IPS-NIHi7 (cell line): ENCODE measurements at regions not wholly inside any gene's neighbourhood (a gene's known extent, or its start where the extent isn't known, plus 50 kb on each side); places are given as distances from the start of the nearest gene placed in this dataset.

ENCODE experiments used
- DNase-seq: peaks from one replicate; pipeline ENCODE4 v3.0.0; 2012; ENCODE audit warnings: mixed read lengths; ENCODE audit errors: extremely low spot score

DNA sequence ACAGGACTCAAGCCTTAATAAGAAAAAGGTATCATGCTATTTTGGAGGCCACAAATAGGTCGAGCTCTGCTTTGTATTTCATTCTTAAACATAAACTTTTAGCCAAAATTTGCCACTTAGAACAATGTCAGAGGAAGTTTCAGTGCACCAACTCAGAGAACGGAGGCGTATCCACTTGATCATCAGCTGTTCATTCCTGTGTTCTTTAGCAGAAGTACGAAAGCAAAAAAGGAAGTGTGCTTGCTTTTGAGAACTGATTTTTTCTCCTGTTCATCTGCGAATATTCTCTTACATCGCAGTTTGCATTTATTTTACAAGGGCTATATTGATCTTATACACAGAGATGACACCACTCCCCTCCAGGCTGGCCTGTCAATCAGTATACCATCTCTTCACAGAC is 188.6 kb upstream of the SOX5 start:
- no peak for DNase-seq

DNA sequence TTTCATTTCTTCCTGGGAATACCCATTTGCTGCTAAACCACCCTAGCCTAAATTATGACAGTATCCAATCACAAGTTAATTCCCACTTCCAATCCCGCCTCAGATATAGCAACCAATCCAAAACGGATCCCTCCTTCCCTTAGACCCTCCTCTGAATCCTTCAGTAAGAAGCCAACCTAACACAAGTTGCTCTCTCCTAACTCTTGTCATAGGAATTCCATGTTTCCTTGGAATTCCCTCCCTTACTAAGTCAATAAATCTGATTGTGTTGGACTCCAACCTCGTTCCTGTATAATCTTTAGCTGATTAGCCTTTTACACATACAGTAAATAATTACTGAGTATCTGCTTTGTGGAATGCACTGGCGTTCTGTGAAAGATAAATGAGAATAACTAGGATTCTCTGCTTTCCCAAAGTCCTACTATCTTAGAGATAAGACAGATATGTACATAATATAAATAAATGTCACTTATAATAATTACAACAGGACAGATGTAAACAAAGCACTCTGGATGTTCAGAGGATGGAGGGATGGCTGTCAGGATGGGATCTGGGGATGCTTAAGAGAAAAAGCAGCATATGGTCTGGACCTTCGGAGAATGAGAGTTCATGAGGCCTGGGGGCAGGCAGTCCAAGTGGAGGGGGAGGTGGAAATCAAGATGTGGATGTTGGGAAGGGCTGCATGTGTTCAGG is 185.8 kb upstream of the SOX5 start:
- no peak for DNase-seq

DNA sequence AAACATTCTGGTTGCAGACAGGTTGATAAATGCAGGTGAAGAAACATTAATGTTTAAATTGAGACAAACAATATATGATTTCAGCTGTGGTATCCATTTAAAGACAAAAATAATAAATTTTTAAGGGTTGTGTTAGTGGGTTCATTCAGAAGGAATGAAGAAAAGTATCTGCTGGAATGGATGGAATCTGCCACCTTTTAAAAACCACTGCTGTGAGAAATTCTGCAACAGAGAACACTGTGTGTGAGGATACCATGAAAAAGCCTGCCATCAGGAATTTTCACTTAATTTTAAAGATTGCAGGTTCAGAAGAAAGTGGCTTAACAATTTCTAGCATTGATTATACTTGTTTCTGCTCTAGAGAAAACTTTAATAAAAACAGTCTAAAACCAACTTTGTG is 184.6 kb upstream of the SOX5 start:
- no peak for DNase-seq

DNA sequence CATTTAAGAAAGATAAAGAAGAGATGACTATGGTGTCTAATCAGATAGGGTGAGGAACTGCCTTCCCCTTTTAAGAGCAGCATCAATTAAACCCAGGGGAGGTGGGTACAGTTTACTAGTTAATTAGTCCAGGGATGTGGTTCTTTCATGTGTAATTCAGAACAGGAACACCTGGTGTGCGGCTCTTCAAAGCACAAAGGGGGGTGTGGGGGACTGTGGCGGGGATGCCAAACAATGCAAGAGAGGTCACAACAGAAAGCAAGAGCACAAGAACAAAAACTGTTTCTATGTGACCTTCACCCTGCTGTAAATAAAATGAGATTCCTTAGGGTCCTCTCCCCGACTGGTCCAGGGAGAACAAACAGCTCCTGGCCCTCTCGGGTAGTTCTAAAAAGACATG is 183.9 kb upstream of the SOX5 start:
- peak; percentile 62 for DNase-seq

DNA sequence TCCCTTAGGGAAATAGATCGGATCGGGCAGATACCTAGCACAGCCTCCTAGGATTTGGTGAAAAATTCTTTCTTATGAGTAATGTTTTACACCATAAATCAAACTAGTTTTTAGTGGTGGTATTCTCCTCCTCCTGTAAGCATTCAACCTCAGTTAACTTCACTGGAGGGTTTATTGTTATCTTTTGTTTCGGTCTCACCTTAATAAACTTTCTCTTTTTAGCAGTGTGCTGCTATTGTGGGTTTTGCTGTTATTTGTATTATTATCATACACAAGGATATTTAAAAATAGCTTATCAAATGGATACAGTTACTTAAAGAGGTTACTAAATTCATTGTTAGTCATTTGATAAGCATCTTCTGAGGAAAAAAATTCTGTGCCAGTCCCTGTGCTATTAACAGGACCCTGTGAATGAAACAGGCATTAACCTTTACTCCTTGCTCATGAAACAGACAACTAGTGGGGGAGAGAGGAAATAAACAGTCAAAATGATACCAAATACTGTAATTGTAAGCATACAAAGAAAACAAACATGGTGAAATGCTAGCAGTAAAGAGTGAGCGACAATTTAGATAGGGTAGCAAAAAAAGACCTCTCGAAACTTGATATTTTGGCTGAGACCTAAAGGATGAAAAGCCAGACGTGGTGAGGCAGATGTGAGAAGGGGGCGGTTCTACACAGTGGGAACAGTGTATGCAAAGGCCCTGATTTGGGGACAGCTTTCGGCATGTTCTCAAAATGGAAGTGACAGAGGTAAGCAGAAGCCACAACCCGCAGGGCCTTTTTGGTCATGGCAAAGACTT is 178.7 kb upstream of the SOX5 start:
- no peak for DNase-seq

- DNase-seq: no peak
Observed at GRCh38 chr12:24125280-24125679, 175.8 kb upstream of the SOX5 start.

DNA sequence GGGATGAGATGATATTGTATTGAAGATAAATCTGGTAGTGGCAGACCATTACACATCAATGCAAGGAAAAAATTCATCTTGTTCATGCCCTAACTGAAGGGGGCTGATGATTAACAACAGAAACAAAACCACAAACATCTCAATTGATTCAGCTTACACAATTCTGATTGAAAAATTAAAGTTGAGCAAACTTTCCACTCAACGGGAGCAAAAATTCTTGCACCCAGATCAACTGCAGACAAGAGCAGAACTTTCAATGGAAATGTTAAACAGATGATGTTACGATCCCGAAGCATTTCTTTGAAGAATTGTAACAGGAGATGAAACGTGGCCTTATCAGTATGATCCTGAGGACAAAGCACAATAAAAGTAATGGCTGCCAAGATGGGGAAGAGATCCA is 172.4 kb upstream of the SOX5 start:
- no peak for DNase-seq

GRCh38 chr12:24118668-24119067 is 169.2 kb upstream of the SOX5 start:
- no peak for DNase-seq

GRCh38 chr12:24116548-24116947 is 167.1 kb upstream of the SOX5 start:
- DNase-seq: no peak

DNA sequence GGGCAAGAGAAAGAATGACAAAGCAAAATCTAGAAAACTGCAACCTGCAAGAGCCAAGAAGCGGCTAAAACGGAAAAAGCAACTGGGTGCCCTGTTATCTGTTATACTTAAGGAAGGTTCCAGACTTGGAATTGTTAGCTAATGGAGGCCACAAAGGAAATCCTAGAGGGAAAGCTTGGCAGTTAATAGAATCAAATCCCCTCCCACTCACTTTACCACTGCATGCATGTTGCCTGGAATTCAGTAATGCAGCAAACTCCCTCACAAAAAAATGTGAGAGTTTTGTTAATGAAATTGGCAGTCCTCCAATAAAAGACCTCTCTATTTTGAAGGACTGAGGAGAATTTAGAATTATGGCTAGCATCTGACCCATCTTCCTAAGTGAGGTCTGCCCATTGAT is 164.2 kb upstream of the SOX5 start:
- DNase-seq: no peak

GRCh38 chr12:24111616-24112015 is 162.1 kb upstream of the SOX5 start:
- no peak for DNase-seq

- no peak for DNase-seq
Observed at GRCh38 chr12:24111086-24111485, 161.6 kb upstream of the SOX5 start.

- peak; percentile 24 for DNase-seq
Observed at GRCh38 chr12:24109381-24110039, 160.0 kb upstream of the SOX5 start.

DNA sequence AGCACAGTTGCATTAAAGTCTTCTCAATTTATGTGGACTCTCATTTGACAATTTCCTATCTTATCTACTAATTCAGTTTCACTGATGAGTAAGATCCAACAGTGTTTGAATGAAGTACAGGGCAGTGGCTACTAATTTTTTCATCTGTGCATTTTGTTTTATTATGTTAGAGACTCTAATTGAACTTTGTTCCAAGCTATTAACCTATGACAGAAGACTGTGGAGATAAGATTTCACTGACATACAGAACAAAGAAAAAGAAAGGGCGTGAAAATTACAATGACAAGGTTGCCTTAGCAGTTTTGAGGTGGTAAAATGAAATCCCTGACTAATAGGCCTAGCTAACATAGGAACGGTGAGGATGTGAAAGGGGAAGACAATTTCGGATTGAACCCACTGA is 153.2 kb upstream of the SOX5 start:
- DNase-seq: no peak

- DNase-seq: no peak
Observed at GRCh38 chr12:24099576-24099975, 150.1 kb upstream of the SOX5 start.

DNA sequence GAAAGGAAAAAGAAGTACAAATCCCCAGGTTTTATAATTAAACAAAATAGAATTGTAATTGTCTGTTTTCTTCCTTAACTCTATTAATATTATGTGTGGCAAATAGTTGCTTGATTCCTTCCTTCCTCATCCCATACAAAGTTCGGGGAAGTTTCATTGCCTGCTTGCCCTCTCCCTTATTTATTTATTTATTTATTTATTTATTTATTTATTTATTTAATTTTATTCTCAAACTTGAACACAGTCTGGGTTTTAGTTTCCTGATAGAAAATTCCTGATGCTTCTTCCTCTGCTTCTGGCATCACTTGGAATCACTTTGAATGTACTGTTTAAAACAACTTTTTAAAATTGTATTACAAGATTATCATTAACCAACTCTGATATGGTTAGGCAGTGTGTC is 145.8 kb upstream of the SOX5 start:
- no peak for DNase-seq

GRCh38 chr12:24089510-24089890 is 140.0 kb upstream of the SOX5 start:
- no peak for DNase-seq

- no peak for DNase-seq
Observed at GRCh38 chr12:24088751-24089509, 139.5 kb upstream of the SOX5 start.

DNA sequence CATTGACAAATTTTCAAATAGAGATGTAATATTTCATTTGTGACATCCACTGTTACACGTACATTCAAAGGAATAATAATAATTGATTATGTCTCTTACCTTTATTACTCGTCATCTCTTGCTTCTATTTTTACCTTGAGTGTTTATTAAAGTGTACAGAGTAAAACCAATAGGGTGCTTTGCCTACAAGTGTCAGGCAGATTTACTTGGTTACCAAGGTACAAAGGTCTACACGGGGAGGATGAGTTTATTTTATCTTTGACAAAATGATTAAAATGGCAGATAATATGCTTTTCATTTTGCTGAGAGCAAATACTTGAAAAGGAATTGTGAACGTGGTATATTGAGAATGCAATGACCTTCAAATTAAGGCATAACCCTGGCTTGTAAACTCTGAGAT is 137.8 kb upstream of the SOX5 start:
- DNase-seq: no peak

- no peak for DNase-seq
Observed at GRCh38 chr12:24084800-24085199, 135.3 kb upstream of the SOX5 start.

DNA sequence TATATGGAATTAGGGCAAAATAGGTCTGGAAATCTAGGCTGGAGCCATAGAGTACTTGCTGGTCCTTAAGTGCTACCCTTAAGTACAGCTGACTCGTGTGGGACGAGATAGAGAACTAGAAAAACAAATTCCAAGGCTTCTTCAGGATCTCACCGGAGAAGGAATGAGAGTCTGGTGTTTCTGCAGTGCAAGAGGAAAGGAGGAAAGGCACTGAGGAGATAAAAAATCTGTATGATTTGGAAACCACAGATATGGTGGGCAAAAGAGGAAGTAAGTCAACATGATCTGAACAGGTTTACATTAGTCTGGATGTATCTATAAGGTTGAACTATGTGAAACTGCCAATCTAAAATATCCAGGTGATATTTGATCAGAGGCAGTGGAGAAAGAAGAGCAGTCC is 134.4 kb upstream of the SOX5 start:
- DNase-seq: no peak

- no peak for DNase-seq
Observed at GRCh38 chr12:24081606-24082005, 132.1 kb upstream of the SOX5 start.
